ENCODE measurements at regions not wholly inside any gene's neighbourhood (a gene's known extent, or its start where the extent isn't known, plus 50 kb on each side); places are given as distances from the start of the nearest gene placed in this dataset.
A peak's percentile ranks its signal among the peaks of the same experiment; 100 is the strongest.

DNA sequence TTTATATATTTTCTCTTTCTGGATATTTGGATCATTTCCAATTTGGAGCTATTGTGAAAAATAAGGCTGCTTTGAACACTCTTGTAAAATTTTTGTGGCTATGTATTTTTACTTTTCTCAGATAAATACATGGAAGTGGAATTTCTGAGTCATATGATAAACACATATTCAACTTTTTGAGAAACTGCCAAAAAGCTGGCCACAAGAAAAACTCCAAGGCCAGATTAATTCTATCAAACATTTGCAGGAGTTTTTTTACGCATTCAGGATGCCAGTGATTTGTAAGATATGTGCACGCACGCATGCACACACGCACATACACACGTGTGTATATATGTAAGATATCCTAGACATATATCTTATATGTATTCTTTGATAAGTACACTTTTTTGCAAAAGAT is 477.5 kb upstream of the SPHKAP start:
- no peak for ATAC-seq
- DNase-seq (ENCODE audit: low spot score) = no peak

DNA sequence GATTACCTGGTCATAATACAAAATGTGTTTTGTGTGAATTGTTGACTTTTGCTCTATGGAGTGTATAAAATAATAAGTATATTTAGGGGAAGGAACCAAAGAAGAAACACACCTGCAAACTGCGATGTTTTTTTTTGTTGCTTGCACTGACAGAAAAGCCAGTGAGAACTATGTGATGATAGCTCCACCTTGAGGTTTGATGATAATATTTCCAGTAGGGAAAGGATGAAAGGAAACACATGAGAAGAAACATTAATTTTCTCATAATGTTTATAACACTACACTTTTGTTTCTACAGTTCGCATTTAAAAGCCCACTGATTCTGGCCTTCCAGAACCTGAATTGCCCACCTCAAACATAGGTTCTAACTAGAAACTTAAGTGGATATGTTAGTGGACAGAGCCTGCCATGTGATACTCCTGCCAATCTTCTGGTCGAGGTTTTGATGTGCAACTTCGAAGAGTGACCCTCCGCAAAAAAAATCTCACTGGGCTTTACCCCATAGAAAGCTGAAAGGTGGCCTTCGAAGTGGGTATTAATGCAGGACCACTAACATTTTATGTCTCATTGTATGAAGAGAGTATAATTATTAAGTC is 476.4 kb upstream of the SPHKAP start:
- ATAC-seq = peak; percentile 72
- DNase-seq (ENCODE audit: low spot score) = no peak

DNA sequence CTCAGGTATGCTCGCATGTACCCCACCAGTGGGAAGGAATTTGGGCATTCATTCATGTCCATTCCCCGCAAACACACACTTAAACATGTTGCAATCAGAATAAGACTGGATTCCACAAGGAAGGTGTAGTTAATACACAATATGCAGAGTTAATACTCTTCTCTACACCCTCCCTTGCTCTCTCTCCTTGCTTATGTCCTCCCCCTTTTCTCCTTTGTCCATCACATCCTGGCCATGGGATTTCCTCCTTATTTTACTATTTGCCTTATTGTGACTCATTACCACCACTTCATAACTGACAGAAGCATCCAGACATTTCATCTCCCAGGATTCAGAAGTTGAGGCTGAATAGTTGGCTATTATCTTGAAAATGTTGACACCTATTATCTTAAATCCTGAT is 473.8 kb upstream of the SPHKAP start:
- ATAC-seq (no peak), DNase-seq (ENCODE audit: low spot score) (no peak)

GRCh38 chr2:228654707-228655106 is 473.2 kb upstream of the SPHKAP start:
- DNase-seq (ENCODE audit: low spot score) (no peak), ATAC-seq (no peak)

GRCh38 chr2:228653884-228654283 is 472.4 kb upstream of the SPHKAP start:
- ATAC-seq (peak; percentile 31), DNase-seq (ENCODE audit: low spot score) (no peak)

GRCh38 chr2:228652366-228652765 is 470.9 kb upstream of the SPHKAP start:
- ATAC-seq = no peak

GRCh38 chr2:228649876-228650275 is 468.4 kb upstream of the SPHKAP start:
- DNase-seq (ENCODE audit: low spot score) (no peak), ATAC-seq (no peak)

More at GRCh38 chr2:228652366-228652765, 470.9 kb upstream of the SPHKAP start:
- no peak for DNase-seq (ENCODE audit: low spot score)

- DNase-seq (ENCODE audit: low spot score) = no peak
- no peak for ATAC-seq
Measured at GRCh38 chr2:228649447-228649846, 468.0 kb upstream of the SPHKAP start.

DNA sequence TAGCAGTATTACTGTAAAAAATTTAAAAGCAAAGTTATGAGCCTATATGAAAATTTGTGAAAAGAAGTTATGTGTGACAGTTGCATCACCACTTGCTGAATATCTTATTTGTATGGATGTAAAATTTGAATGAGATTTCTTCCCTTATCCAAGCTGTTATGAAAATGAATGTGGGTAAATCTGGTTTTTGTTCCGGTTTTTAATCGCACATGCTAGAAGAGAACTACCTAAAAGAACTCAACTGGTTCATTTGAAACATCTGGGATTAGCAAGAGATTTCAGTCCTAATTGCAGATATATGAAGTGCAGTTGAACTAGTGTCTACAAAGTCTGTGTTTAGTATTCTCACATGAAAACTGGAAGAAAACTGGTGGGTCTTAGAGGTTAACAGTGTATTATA is 467.1 kb upstream of the SPHKAP start:
- ATAC-seq (no peak), DNase-seq (ENCODE audit: low spot score) (no peak)

DNA sequence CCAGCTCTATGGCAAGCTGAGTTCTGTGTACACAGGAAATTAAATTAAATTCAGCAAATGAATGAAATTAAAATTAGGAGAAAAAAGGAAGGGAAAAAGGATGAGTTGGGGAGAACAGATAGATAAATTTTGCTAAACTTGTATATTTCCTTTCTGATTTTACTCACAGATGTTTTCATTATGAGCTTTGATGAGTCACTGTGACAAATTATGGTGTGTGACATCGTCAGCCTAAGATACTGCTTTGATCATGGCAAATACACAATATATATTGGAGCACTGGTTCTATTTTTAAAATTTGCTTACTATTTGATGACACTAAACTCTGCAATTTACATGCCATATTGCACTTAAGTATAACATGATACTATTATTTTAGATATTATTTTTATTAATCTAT is 464.6 kb upstream of the SPHKAP start:
- ATAC-seq (no peak), DNase-seq (ENCODE audit: low spot score) (no peak)

DNA sequence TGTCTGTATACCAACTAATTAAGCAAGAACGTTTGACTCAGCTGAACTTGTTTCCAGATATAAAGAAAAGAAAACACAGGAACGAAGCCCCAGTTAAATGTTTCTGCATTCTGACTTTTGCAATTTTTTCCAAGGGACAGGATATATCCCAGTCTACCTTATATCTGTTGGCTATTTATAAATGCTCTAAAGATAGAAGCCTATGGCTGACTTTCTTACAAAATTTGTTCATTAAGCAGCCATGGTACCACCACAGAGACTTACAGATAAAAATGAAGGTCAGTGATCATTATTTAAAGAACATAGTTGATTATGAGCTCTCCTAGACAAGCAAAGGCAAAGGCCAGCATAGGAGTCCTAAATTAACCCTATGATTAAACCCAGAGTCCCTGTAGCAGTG is 462.7 kb upstream of the SPHKAP start:
- no peak for DNase-seq (ENCODE audit: low spot score)
- ATAC-seq = no peak

DNA sequence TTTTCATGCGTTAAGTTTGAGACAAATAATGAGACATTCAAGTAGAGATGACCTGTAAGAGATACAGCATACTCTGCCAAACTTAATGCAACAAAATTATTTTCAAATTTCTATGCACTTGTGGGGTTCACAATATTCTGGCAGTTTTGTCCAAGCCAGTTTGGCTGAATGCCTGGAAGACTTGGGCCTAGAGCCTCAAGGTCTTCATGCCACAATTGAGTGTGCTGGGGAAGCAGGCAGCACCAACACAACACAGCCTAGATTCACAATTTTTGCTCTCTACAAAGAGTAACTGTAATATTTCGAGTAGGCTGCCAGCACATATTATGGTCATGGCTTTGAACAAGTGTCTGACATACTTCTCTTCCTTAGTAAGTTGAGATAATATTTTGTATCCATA is 461.4 kb upstream of the SPHKAP start:
- no peak for ATAC-seq
- no peak for DNase-seq (ENCODE audit: low spot score)

GRCh38 chr2:228630786-228631185 is 449.3 kb upstream of the SPHKAP start:
- ATAC-seq (no peak), DNase-seq (ENCODE audit: low spot score) (no peak)

DNA sequence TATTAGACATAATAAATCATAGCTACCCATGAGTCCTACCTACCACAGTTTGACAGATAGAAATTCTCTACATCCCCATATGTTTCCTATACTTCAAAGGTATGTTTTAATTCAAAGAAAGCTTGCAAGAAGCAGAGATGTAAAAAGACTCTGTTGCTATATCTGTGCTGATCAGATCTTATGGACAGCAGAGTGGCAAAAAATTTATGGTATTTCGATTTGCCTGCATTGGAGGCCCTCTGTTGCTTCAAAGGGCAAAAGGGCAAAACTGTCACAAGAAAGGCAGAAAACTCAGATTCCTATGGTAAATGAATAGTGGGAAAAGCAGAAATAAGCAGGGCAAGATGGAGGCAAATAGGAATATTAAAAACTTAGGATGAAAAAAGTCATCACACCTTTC is 447.8 kb upstream of the SPHKAP start:
- no peak for DNase-seq (ENCODE audit: low spot score)
- ATAC-seq = no peak

- ATAC-seq (no peak), DNase-seq (ENCODE audit: low spot score) (no peak)
Measured at GRCh38 chr2:228628682-228629081, 447.2 kb upstream of the SPHKAP start.

- DNase-seq (ENCODE audit: low spot score) (no peak), ATAC-seq (no peak)
Measured at GRCh38 chr2:228627510-228627909, 446.0 kb upstream of the SPHKAP start.

GRCh38 chr2:228625481-228625880 is 444.0 kb upstream of the SPHKAP start:
- no peak for ATAC-seq
- no peak for DNase-seq (ENCODE audit: low spot score)

DNA sequence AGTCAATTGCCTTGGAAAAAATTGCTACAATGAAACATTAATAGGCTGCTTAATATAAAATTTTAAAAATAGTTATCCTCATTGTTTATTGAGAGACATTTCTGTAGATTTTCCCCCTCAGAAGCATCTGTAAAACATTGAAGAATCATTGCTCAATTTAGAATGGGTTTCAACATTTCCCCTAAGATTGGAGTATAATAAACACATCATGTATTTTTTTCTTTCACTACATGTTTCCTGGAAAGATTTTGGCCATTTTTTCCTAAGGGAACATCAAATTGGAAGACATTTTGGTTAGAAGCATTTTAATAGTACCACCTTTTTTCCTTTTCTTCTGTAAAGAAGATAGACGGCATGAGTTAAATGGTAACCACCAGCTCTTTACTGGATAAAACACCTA is 443.2 kb upstream of the SPHKAP start:
- ATAC-seq = no peak
- no peak for DNase-seq (ENCODE audit: low spot score)

DNA sequence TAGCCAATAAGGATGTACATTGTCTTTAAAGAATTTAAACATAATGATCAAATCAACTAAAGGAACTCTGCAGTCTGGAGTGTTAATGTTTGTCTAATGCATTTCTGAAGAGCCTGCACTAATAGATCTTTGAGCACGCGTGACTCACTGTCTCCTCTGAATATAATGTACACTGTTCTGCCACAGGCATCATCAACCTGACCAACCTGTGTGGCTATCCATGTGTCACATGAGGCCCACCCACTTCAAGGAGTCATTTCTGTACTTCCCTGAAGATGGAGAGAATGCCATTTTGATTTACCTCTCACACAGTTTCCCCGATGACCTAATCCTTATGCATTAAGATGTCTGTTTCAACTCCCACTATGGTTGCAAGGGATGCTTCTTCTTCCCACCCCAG is 434.0 kb upstream of the SPHKAP start:
- no peak for DNase-seq (ENCODE audit: low spot score)
- no peak for ATAC-seq

DNA sequence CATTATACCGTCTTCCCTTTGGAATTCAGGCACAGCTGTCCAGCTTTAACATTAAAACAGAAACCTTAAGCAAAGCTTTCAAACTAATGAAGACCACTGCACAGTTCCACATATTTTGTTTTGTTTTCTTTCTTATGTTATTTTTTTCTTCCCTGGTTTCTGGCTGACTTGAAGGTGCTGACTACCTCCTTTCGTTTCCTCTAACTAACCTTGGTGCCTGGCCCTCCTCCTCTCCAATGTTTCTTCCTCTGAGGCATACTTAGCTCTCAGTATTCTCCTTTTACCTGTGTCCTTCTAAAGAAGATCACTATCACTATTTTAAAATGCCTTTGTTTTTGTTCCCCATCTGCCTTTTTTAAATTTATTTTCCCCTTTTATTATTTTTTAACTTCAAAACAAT is 433.3 kb upstream of the SPHKAP start:
- DNase-seq (ENCODE audit: low spot score) = no peak
- ATAC-seq = no peak

GRCh38 chr2:228613133-228613850 is 431.8 kb upstream of the SPHKAP start:
- ATAC-seq (no peak), DNase-seq (ENCODE audit: low spot score) (no peak)

GRCh38 chr2:228611171-228611570 is 429.7 kb upstream of the SPHKAP start:
- DNase-seq (ENCODE audit: low spot score) = no peak

DNA sequence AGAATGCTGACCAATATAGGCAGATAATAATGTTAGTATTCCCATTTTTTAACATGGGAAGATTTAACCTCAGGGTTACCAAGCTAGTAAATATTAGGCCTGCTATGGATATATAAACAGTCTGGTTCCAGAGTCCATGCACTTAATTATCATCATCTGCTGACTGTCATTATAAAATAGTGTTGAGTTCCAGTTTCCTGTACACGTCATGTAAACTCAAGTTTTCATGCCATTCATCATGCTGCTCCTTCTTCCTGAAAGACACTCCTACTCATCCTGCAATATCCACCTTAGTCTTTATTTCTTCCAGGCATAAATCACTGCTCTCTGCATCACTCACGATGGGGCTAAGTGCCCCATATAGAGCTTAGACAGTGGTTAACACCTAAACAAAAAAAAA is 420.8 kb upstream of the SPHKAP start:
- ATAC-seq = no peak
- no peak for DNase-seq (ENCODE audit: low spot score)

More at GRCh38 chr2:228611171-228611570, 429.7 kb upstream of the SPHKAP start:
- ATAC-seq = no peak

Measured in left lobe of liver (tissue), 2 donors.